ENCODE measurements at regions not wholly inside any gene's neighbourhood (a gene's known extent, or its start where the extent isn't known, plus 50 kb on each side); places are given as distances from the start of the nearest gene placed in this dataset.

DNA sequence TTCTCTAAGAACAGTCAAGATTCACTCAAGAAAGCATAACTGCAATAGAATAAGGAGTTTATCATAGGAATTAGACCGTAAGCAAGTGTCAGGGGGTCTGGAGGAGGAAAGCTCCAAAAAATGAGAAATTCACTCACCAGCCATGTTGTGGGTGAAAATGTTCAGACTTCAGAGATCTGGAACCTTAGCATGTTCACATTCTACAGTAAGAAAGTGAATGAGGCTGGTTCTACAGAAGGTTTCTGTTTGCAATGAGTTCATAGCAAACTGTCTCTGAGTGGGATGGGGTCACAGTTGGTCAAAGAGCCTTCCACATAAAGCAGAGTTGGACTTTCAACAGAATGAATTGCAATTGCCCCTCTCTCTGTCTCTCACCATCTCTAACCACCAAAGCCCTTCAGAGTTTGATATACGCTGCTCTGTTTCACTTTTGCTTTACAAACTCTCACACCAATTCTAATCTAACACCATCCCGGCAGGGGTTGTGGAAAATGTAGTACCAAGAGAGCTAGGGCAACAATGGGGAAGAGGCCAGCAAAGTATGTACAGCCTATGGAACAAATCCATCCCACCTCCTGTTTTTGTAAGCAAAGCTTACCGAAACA, 581.8 kb upstream of the UBE2E2 start:
- H3K4me1 ChIP-seq (ENCODE audit: insufficient read depth, low read length) = no peaks in the 10 kb centered on the region
- no peak overlapping the region for H2AK5ac ChIP-seq (ENCODE audit: insufficient read length, low read length)
- Mint-ChIP-seq H3K36me3 (ENCODE audit: insufficient read depth in 1 of 3, low read depth in 3 of 3) (no peaks in the 10 kb centered on the region), H3K27ac (no peak overlapping the region), H3K9me3 (no peaks in the 10 kb centered on the region), H3K4me3 (no peak overlapping the region), H3K4me1 (no peaks in the 10 kb centered on the region), H3K27me3 (ENCODE audit: low read depth) (no peaks in the 10 kb centered on the region)
- no peak overlapping the region for H4K5ac ChIP-seq (ENCODE audit: insufficient read length, low read depth, low read length)
- no peak overlapping the region for H2BK20ac ChIP-seq (ENCODE audit: low read depth, low read length, poor library complexity, severe bottlenecking)
- H2AFZ ChIP-seq (ENCODE audit: low read length) = no peak overlapping the region
- no peaks in the 10 kb centered on the region for H3K27me3 ChIP-seq (ENCODE audit: insufficient read depth, low read length)
- no peaks in the 10 kb centered on the region for H3K79me2 ChIP-seq (ENCODE audit: insufficient read depth, low read length)
- no peak for DNase-seq
- no peak overlapping the region for H3T11ph ChIP-seq (ENCODE audit: low read length)
- H3K9ac ChIP-seq (ENCODE audit: extremely low read depth, insufficient read length, low read length) = no peak overlapping the region
- H3K9me3 ChIP-seq (ENCODE audit: control insufficient read depth, low read depth, low read length) = no peaks in the 10 kb centered on the region
- no peak overlapping the region for H3K14ac ChIP-seq (ENCODE audit: insufficient read depth, low read length)
- H4K20me1 ChIP-seq (ENCODE audit: control insufficient read depth, insufficient read depth, insufficient read length) = no peaks in the 10 kb centered on the region
- no peak overlapping the region for H3K4ac ChIP-seq (ENCODE audit: low read depth, low read length)
- no peak overlapping the region for H3K56ac ChIP-seq (ENCODE audit: insufficient read length, low read depth, low read length)
- no peak overlapping the region for H2BK15ac ChIP-seq (ENCODE audit: low read depth, low read length)
- no peak overlapping the region for H2BK120ac ChIP-seq (ENCODE audit: low read depth, low read length, poor library complexity, severe bottlenecking)
- no peaks in the 10 kb centered on the region for H3K79me1 ChIP-seq (ENCODE audit: insufficient read depth, low read depth, low read length, poor library complexity, severe bottlenecking)
- H2BK5ac ChIP-seq (ENCODE audit: insufficient read length, low read length) = no peak overlapping the region
- no peaks in the 10 kb centered on the region for H3K23me2 ChIP-seq (ENCODE audit: insufficient read length, low read depth, low read length, poor library complexity, severe bottlenecking)
- TF ChIP-seq, protein P1, sequence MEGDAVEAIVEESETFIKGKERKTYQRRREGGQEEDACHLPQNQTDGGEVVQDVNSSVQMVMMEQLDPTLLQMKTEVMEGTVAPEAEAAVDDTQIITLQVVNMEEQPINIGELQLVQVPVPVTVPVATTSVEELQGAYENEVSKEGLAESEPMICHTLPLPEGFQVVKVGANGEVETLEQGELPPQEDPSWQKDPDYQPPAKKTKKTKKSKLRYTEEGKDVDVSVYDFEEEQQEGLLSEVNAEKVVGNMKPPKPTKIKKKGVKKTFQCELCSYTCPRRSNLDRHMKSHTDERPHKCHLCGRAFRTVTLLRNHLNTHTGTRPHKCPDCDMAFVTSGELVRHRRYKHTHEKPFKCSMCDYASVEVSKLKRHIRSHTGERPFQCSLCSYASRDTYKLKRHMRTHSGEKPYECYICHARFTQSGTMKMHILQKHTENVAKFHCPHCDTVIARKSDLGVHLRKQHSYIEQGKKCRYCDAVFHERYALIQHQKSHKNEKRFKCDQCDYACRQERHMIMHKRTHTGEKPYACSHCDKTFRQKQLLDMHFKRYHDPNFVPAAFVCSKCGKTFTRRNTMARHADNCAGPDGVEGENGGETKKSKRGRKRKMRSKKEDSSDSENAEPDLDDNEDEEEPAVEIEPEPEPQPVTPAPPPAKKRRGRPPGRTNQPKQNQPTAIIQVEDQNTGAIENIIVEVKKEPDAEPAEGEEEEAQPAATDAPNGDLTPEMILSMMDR (conservative IDR thresholded peaks at IDR 0.05) = no peak
- H3K27ac ChIP-seq (ENCODE audit: insufficient read length, low read depth, low read length) = no peak overlapping the region
- no peak overlapping the region for H4K8ac ChIP-seq (replicated peaks; ENCODE audit: insufficient read length, low read depth, low read length)
- H3K4me2 ChIP-seq (ENCODE audit: insufficient read depth, insufficient read length, low read length) = no peak overlapping the region
- no CpG with 5 or more reads among the region's 4 CpGs for WGBS (ENCODE audit: extremely low coverage, insufficient read length, low lambda C conversion rate)
- H3K23ac ChIP-seq (ENCODE audit: insufficient read length, low read depth, low read length) = no peak overlapping the region
- H2BK12ac ChIP-seq (ENCODE audit: insufficient read length, low read depth, low read length) = no peak overlapping the region
- H3K18ac ChIP-seq (ENCODE audit: insufficient read length, low read depth, low read length) = no peak overlapping the region
- no peak overlapping the region for H4K91ac ChIP-seq (ENCODE audit: insufficient read length, low read depth, low read length)
